WTC11 (cell line): ENCODE measurements at regions not wholly inside any gene's neighbourhood (a gene's known extent, or its start where the extent isn't known, plus 50 kb on each side); places are given as distances from the start of the nearest gene placed in this dataset.

Source experiments
- ATAC-seq: fragments of 200-7000 bp; cut with Tn5 transposase; 2 replicates; pipeline ENCODE4 v1.10.0; 2021; ENCODE audit warnings: mild to moderate bottlenecking, moderate library complexity
- CTCF ChIA-PET: fragments of 300-600 bp; sonication (Branson Sonifier 250); formaldehyde crosslinking; loops from one replicate; lab custom pipeline; 2021; ENCODE audit warnings: antibody characterized with exemption; lab: Charles Lee
- POLR2A ChIA-PET: fragments of 350-600 bp; sonication (Branson Sonifier 250); formaldehyde crosslinking; loops from one replicate; lab custom pipeline; 2021; ENCODE audit warnings: antibody characterized with exemption; lab: Charles Lee
- DNase-seq: peaks from one replicate; pipeline ENCODE4 v3.0.0; 2021; ENCODE audit warnings: low spot score
- H3K27ac Mint-ChIP-seq: 2 replicates; pipeline ENCODE4 v1.8.0; 2021; ENCODE audit warnings: mixed read lengths
- H3K27me3 Mint-ChIP-seq: 2 replicates; pipeline ENCODE4 v1.8.0; 2021; ENCODE audit warnings: low read depth, mild to moderate bottlenecking, moderate library complexity, mixed read lengths
- H3K36me3 Mint-ChIP-seq: 2 replicates; pipeline ENCODE4 v1.8.0; 2021; ENCODE audit warnings: mixed read lengths
- H3K4me1 Mint-ChIP-seq: 2 replicates; pipeline ENCODE4 v1.8.0; 2022; ENCODE audit warnings: mixed read lengths
- H3K4me3 Mint-ChIP-seq: 2 replicates; pipeline ENCODE4 v1.8.0; 2021; ENCODE audit warnings: mild to moderate bottlenecking, moderate library complexity, mixed read lengths
- H3K9me3 Mint-ChIP-seq: 2 replicates; pipeline ENCODE4 v1.8.0; 2021; ENCODE audit warnings: mixed read lengths
- AFF4 ChIP-seq: sonication (generic); formaldehyde crosslinking; IDR thresholded peaks from 2 replicates; pipeline ENCODE4 v1.8.1; 2023; ENCODE audit warnings: mild to moderate bottlenecking, missing genetic modification reagents, borderline replicate concordance
- CBFB ChIP-seq: sonication (generic); formaldehyde crosslinking; IDR thresholded peaks from 2 replicates; pipeline ENCODE4 v1.8.1; 2022; ENCODE audit warnings: mild to moderate bottlenecking, low read depth, missing genetic modification reagents
- E2F1 ChIP-seq: sonication (generic); formaldehyde crosslinking; IDR thresholded peaks from 2 replicates; pipeline ENCODE4 v1.8.0; 2022; ENCODE audit warnings: mild to moderate bottlenecking, missing genetic modification reagents
- E2F5 ChIP-seq: sonication (generic); formaldehyde crosslinking; IDR thresholded peaks from 2 replicates; pipeline ENCODE4 v1.8.1; 2022; ENCODE audit warnings: mild to moderate bottlenecking, moderate library complexity, missing genetic modification reagents
- ERG ChIP-seq: fragments of 250-450 bp; sonication (Bioruptor Pico); IDR thresholded peaks from 2 replicates; pipeline ENCODE4 v1.8.0; 2021; ENCODE audit warnings: mild to moderate bottlenecking
- ETV6 ChIP-seq: sonication (generic); formaldehyde crosslinking; IDR thresholded peaks from 2 replicates; pipeline ENCODE4 v1.8.1; 2022; ENCODE audit warnings: mild to moderate bottlenecking, missing genetic modification reagents
- FOXP1 ChIP-seq: sonication (generic); formaldehyde crosslinking; IDR thresholded peaks from 2 replicates; pipeline ENCODE4 v1.8.0; 2022; ENCODE audit warnings: missing genetic modification reagents, mild to moderate bottlenecking, moderate library complexity, borderline replicate concordance
- GTF2I ChIP-seq: fragments of 250-450 bp; sonication (Bioruptor Pico); conservative IDR thresholded peaks from 2 replicates; pipeline ENCODE4 v1.4.0; 2021; ENCODE audit warnings: mild to moderate bottlenecking
- HMGXB4 ChIP-seq: sonication (generic); formaldehyde crosslinking; IDR thresholded peaks from 2 replicates; pipeline ENCODE4 v1.8.1; 2023; ENCODE audit warnings: mild to moderate bottlenecking, moderate library complexity, missing genetic modification reagents
- JUN ChIP-seq: sonication (generic); formaldehyde crosslinking; IDR thresholded peaks from 2 replicates; pipeline ENCODE4 v1.8.0; 2023; ENCODE audit warnings: mild to moderate bottlenecking, missing genetic modification reagents
- MLX ChIP-seq: sonication (generic); formaldehyde crosslinking; IDR thresholded peaks from 2 replicates; pipeline ENCODE4 v1.8.1; 2023; ENCODE audit warnings: mild to moderate bottlenecking, missing genetic modification reagents, moderate library complexity
- MXD4 ChIP-seq: fragments of 250-450 bp; sonication (Bioruptor Pico); IDR thresholded peaks from 2 replicates; pipeline ENCODE4 v1.8.0; 2021; ENCODE audit warnings: mild to moderate bottlenecking, moderate library complexity, borderline replicate concordance
- NFE2L1 ChIP-seq: sonication (generic); formaldehyde crosslinking; IDR thresholded peaks from 2 replicates; pipeline ENCODE4 v1.8.1; 2023; ENCODE audit warnings: missing genetic modification reagents
- NR3C1 ChIP-seq: sonication (generic); formaldehyde crosslinking; conservative IDR thresholded peaks from 2 replicates; pipeline ENCODE4 v1.8.1; 2023; ENCODE audit warnings: low read depth, mild to moderate bottlenecking, missing genetic modification reagents
- OVOL2 ChIP-seq: fragments of 250-450 bp; sonication (Bioruptor Pico); IDR thresholded peaks from 2 replicates; pipeline ENCODE4 v1.9.0; 2021; ENCODE audit warnings: mild to moderate bottlenecking, borderline replicate concordance
- RELA ChIP-seq: sonication (generic); formaldehyde crosslinking; IDR thresholded peaks from 2 replicates; pipeline ENCODE4 v1.8.1; 2022; ENCODE audit warnings: missing genetic modification reagents, mild to moderate bottlenecking, borderline replicate concordance
- RORB ChIP-seq: fragments of 250-450 bp; sonication (Bioruptor Pico); IDR thresholded peaks from 2 replicates; pipeline ENCODE4 v1.9.0; 2021; ENCODE audit warnings: mild to moderate bottlenecking
- SP1 ChIP-seq: sonication (generic); formaldehyde crosslinking; conservative IDR thresholded peaks from 2 replicates; pipeline ENCODE4 v1.8.1; 2022; ENCODE audit warnings: missing genetic modification reagents
- ZNF232 ChIP-seq: sonication (generic); formaldehyde crosslinking; IDR thresholded peaks from 2 replicates; pipeline ENCODE4 v1.8.0; 2022; ENCODE audit warnings: mild to moderate bottlenecking, missing genetic modification reagents
- ZSCAN18 ChIP-seq: fragments of 250-450 bp; sonication (Bioruptor Pico); IDR thresholded peaks from 2 replicates; pipeline ENCODE4 v2.1.2; 2022; ENCODE audit warnings: mild to moderate bottlenecking, moderate library complexity

- TF ChIP-seq HMGXB4 (CRISPR knock-in tag) (no peak), RORB (CRISPR knock-in tag) (no peak), NR3C1 (CRISPR knock-in tag) (no peak), MLX (CRISPR knock-in tag) (no peak)
Observed at GRCh38 chr5:119829341-119829740, 200.0 kb downstream of the FAM170A start (continued).

- no peak for DNase-seq
- ChIA-PET CTCF (interaction anchor here (0.6 kb wide), 1 partner anchor 469 kb away, joined by 3 read pairs; no protein-coding TSS in a partner anchor), POLR2A (no interaction called here)
- H3K4me1 Mint-ChIP-seq, result no peaks in the 10 kb centered on the region
- H3K9me3 Mint-ChIP-seq, result peaks cover 5% of the 10 kb centered on the region
- H3K27ac Mint-ChIP-seq, result no peak overlapping the region
- TF ChIP-seq GTF2I, result no peak
- TF ChIP-seq JUN, result no peak
- H3K36me3 Mint-ChIP-seq, result no peaks in the 10 kb centered on the region
- no peak for ATAC-seq
- H3K4me3 Mint-ChIP-seq, result no peak overlapping the region
- no peaks in the 10 kb centered on the region for H3K27me3 Mint-ChIP-seq
Observed at GRCh38 chr5:119833176-119833575, 203.8 kb downstream of the FAM170A start.

- Mint-ChIP-seq H3K27me3 (no peaks in the 10 kb centered on the region), H3K4me1 (no peaks in the 10 kb centered on the region), H3K27ac (no peak overlapping the region), H3K9me3 (peaks cover 4% of the 10 kb centered on the region), H3K36me3 (no peaks in the 10 kb centered on the region), H3K4me3 (no peak overlapping the region)
- DNase-seq, result no peak
- ChIA-PET POLR2A (no interaction called here), CTCF (no interaction called here)
- no peak for ATAC-seq
- TF ChIP-seq RELA (CRISPR knock-in tag) (no peak), MXD4 (CRISPR knock-in tag) (no peak), ERG (CRISPR knock-in tag) (no peak), OVOL2 (no peak), ZNF232 (CRISPR knock-in tag) (no peak), SP1 (CRISPR knock-in tag) (no peak), E2F5 (CRISPR knock-in tag) (no peak), HMGXB4 (CRISPR knock-in tag) (no peak), E2F1 (CRISPR knock-in tag) (no peak), ZSCAN18 (CRISPR knock-in tag) (no peak), MLX (CRISPR knock-in tag) (no peak), CBFB (CRISPR knock-in tag) (no peak), AFF4 (CRISPR knock-in tag) (no peak), NFE2L1 (CRISPR knock-in tag) (no peak), ETV6 (CRISPR knock-in tag) (no peak), FOXP1 (CRISPR knock-in tag) (no peak)
Observed at GRCh38 chr5:119840175-119840574, 210.8 kb downstream of the FAM170A start.
